ENCODE measurements at regions not wholly inside any gene's neighbourhood (a gene's known extent, or its start where the extent isn't known, plus 50 kb on each side); places are given as distances from the start of the nearest gene placed in this dataset.
"Not testable (repeated sequence)": the region's sequence is repeated elsewhere in the genome, so short reads cannot be mapped to it uniquely, and the experiment has no call there.

GRCh38 chr3:59502806-59503205, 453.0 kb upstream of the CFAP20DC start:
- TF ChIP-seq POLR2A (IDR thresholded peaks at IDR 0.05) (no peak), CTCF (IDR thresholded peaks at IDR 0.05) (no peak), POLR2AphosphoS5 (IDR thresholded peaks at IDR 0.05; ENCODE audit: insufficient read depth in 1 of 2, low read depth in 1 of 2) (no peak)
- H3K27ac ChIP-seq: no peak overlapping the region
- intact Hi-C loops (cut with DNase I): no loop called here

GRCh38 chr3:59499954-59500353, 450.1 kb upstream of the CFAP20DC start:
- Histone ChIP-seq H3K4me3 (no peak overlapping the region), H3K27ac (no peak overlapping the region), H3K9me3 (no peaks in the 10 kb centered on the region), H3K36me3 (no peaks in the 10 kb centered on the region), H3K27me3 (no peaks in the 10 kb centered on the region), H3K4me1 (no peaks in the 10 kb centered on the region)
- TF ChIP-seq POLR2AphosphoS5 (IDR thresholded peaks at IDR 0.05; ENCODE audit: insufficient read depth in 1 of 2, low read depth in 1 of 2): no peak
- DNase-seq (ENCODE audit: extremely low spot score in 2 of 2): no peak
- intact Hi-C loops (cut with DNase I): no loop called here

More at GRCh38 chr3:59502806-59503205, 453.0 kb upstream of the CFAP20DC start:
- Histone ChIP-seq H3K4me3 (no peak overlapping the region), H3K27me3 (no peaks in the 10 kb centered on the region), H3K36me3 (no peaks in the 10 kb centered on the region), H3K9me3 (no peaks in the 10 kb centered on the region), H3K4me1 (no peaks in the 10 kb centered on the region)
- DNase-seq (ENCODE audit: extremely low spot score in 2 of 2): no peak

GRCh38 chr3:59499000-59499399, 449.2 kb upstream of the CFAP20DC start:
- H3K9me3 ChIP-seq: no peaks in the 10 kb centered on the region
- no peaks in the 10 kb centered on the region for H3K36me3 ChIP-seq
- no peaks in the 10 kb centered on the region for H3K27me3 ChIP-seq
- DNase-seq (ENCODE audit: extremely low spot score in 2 of 2): no peak
- no peak for TF ChIP-seq CTCF (IDR thresholded peaks at IDR 0.05)
- TF ChIP-seq POLR2AphosphoS5 (IDR thresholded peaks at IDR 0.05; ENCODE audit: insufficient read depth in 1 of 2, low read depth in 1 of 2): no peak
- H3K4me3 ChIP-seq: no peak overlapping the region
- H3K27ac ChIP-seq: no peak overlapping the region
- H3K4me1 ChIP-seq: no peaks in the 10 kb centered on the region
- intact Hi-C loops (cut with DNase I): no loop called here

- intact Hi-C loops (cut with DNase I): no loop called here
- no peaks in the 10 kb centered on the region for H3K27me3 ChIP-seq
- no peak overlapping the region for H3K27ac ChIP-seq
- DNase-seq (ENCODE audit: extremely low spot score in 2 of 2): no peak
- no peaks in the 10 kb centered on the region for H3K36me3 ChIP-seq
- H3K4me3 ChIP-seq: no peak overlapping the region
- TF ChIP-seq POLR2AphosphoS5 (IDR thresholded peaks at IDR 0.05; ENCODE audit: insufficient read depth in 1 of 2, low read depth in 1 of 2): no peak
- no peak for TF ChIP-seq CTCF (IDR thresholded peaks at IDR 0.05)
- TF ChIP-seq POLR2A (IDR thresholded peaks at IDR 0.05): no peak
- no peaks in the 10 kb centered on the region for H3K4me1 ChIP-seq
- no peaks in the 10 kb centered on the region for H3K9me3 ChIP-seq
Measured at GRCh38 chr3:59496250-59496649, 446.4 kb upstream of the CFAP20DC start.

GRCh38 chr3:59494969-59495368, 445.1 kb upstream of the CFAP20DC start:
- not testable (repeated sequence) for DNase-seq (ENCODE audit: extremely low spot score in 2 of 2)

GRCh38 chr3:59486520-59486919, 436.7 kb upstream of the CFAP20DC start:
- Histone ChIP-seq H3K27ac (no peak overlapping the region), H3K27me3 (no peaks in the 10 kb centered on the region), H3K36me3 (no peaks in the 10 kb centered on the region), H3K4me3 (no peak overlapping the region), H3K9me3 (no peaks in the 10 kb centered on the region), H3K4me1 (no peaks in the 10 kb centered on the region)
- no peak for DNase-seq (ENCODE audit: extremely low spot score in 2 of 2)
- TF ChIP-seq POLR2AphosphoS5 (IDR thresholded peaks at IDR 0.05; ENCODE audit: insufficient read depth in 1 of 2, low read depth in 1 of 2) (no peak), CTCF (IDR thresholded peaks at IDR 0.05) (no peak), POLR2A (IDR thresholded peaks at IDR 0.05) (no peak)
- intact Hi-C loops (cut with DNase I): no loop called here

More at GRCh38 chr3:59494969-59495368, 445.1 kb upstream of the CFAP20DC start:
- intact Hi-C loops (cut with DNase I); H3K36me3 ChIP-seq; H3K9me3 ChIP-seq; H3K4me3 ChIP-seq; H3K27me3 ChIP-seq; H3K27ac ChIP-seq; H3K4me1 ChIP-seq: not testable (repeated sequence)

Data from vagina (tissue), 2 donors.